Fibroblast of lung (primary cell): ENCODE measurements at regions not wholly inside any gene's neighbourhood (a gene's known extent, or its start where the extent isn't known, plus 50 kb on each side); places are given as distances from the start of the nearest gene placed in this dataset.

Source experiments
- EZH2 ChIP-seq: IDR thresholded peaks from 2 replicates; pipeline ENCODE4 v1.5.1; 2012; ENCODE audit warnings: low read length, control low read depth, mild to moderate bottlenecking; ENCODE audit errors: missing control alignments
- TF ChIP-seq, protein P1 (sequence below), 2 donors: IDR thresholded peaks in 1 of 2; conservative IDR thresholded peaks in 1 of 2; 1 replicate in 1 of 2; 2 replicates in 1 of 2; pipeline ENCODE4 v1.5.1; 2011 to 2012; ENCODE audit warnings: low read length in 2 of 2, control low read depth in 1 of 2, inconsistent platforms in 1 of 2, low read depth in 1 of 2, mild to moderate bottlenecking in 1 of 2

DNA sequence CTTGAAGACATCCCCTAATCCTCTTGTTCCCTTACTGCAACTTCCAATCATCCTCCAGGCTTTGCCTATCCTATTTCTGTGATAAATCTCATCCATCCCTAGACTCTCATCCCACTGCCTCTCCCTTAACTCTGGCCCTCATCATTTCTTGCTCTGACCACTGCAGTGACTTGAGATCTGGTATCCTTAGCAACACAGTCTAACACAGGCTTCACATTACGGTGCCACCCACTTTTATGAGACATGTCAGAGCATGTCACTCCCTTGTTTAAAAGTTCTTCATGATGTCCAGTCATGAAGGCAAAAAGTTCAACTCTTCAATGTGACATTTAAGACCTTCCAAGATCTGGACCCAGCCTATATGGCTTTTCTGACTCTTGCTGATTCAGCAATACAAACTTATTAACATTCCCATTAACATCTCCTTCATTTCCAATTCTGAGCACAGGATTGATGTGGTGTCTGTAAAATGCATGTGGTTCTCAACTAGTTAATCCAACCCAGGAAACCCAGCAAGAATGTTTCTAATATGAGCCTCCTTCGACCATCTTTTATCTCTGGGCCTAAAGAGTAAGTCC is 64.0 kb downstream of the OR13H1 start:
- TF ChIP-seq, protein P1, sequence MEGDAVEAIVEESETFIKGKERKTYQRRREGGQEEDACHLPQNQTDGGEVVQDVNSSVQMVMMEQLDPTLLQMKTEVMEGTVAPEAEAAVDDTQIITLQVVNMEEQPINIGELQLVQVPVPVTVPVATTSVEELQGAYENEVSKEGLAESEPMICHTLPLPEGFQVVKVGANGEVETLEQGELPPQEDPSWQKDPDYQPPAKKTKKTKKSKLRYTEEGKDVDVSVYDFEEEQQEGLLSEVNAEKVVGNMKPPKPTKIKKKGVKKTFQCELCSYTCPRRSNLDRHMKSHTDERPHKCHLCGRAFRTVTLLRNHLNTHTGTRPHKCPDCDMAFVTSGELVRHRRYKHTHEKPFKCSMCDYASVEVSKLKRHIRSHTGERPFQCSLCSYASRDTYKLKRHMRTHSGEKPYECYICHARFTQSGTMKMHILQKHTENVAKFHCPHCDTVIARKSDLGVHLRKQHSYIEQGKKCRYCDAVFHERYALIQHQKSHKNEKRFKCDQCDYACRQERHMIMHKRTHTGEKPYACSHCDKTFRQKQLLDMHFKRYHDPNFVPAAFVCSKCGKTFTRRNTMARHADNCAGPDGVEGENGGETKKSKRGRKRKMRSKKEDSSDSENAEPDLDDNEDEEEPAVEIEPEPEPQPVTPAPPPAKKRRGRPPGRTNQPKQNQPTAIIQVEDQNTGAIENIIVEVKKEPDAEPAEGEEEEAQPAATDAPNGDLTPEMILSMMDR (conservative IDR thresholded peaks at IDR 0.05 in 1 of 2, IDR thresholded peaks at IDR 0.05 in 1 of 2; ENCODE audit: low read depth in 1 of 2, low read length in 2 of 2) = no peak
- no peak for TF ChIP-seq EZH2
